ENCODE measurements at regions not wholly inside any gene's neighbourhood (a gene's known extent, or its start where the extent isn't known, plus 50 kb on each side); places are given as distances from the start of the nearest gene placed in this dataset.

GRCh38 chr4:144355811-144356757, 215.6 kb upstream of the GYPA start:
- H3K4me3 ChIP-seq (IDR thresholded peaks at IDR 0.05; ENCODE audit: insufficient read depth, low read depth, low read length): no peak overlapping the region
- no peak overlapping the region for H2AFZ ChIP-seq (ENCODE audit: low read depth)
- no peaks in the 10 kb centered on the region for H4K20me1 ChIP-seq (ENCODE audit: insufficient read depth)
- H3K9ac ChIP-seq: no peak overlapping the region
- H3K4me1 ChIP-seq (ENCODE audit: low read depth, poor library complexity, severe bottlenecking): peaks cover 36% of the 10 kb centered on the region
- H3K79me2 ChIP-seq (ENCODE audit: insufficient read depth, low read depth): no peaks in the 10 kb centered on the region
- H3K27me3 ChIP-seq (ENCODE audit: insufficient read depth, low read depth): no peaks in the 10 kb centered on the region
- no peak overlapping the region for H3K27ac ChIP-seq
- TF ChIP-seq CTCF (conservative IDR thresholded peaks at IDR 0.05; ENCODE audit: low read depth, low read length): peak; percentile 57
- peak overlapping the region; percentile 36 for H3K4me2 ChIP-seq
- no peaks in the 10 kb centered on the region for H3K36me3 ChIP-seq (ENCODE audit: insufficient read depth)

GRCh38 chr4:144356941-144357381, 216.4 kb upstream of the GYPA start:
- H2AFZ ChIP-seq (ENCODE audit: low read depth): no peak overlapping the region
- TF ChIP-seq CTCF (conservative IDR thresholded peaks at IDR 0.05; ENCODE audit: low read depth, low read length): no peak

GRCh38 chr4:144357975-144358374, 217.5 kb upstream of the GYPA start:
- no peak overlapping the region for H2AFZ ChIP-seq (ENCODE audit: low read depth)
- H3K4me1 ChIP-seq (ENCODE audit: low read depth, poor library complexity, severe bottlenecking): peaks cover 36% of the 10 kb centered on the region
- no peaks in the 10 kb centered on the region for H3K27me3 ChIP-seq (ENCODE audit: insufficient read depth, low read depth)
- H3K9ac ChIP-seq: no peak overlapping the region
- no peaks in the 10 kb centered on the region for H3K36me3 ChIP-seq (ENCODE audit: insufficient read depth)
- peak overlapping the region; percentile 13; the same call in 1 of the 2 replicates for H3K4me2 ChIP-seq
- no peak for TF ChIP-seq CTCF (conservative IDR thresholded peaks at IDR 0.05; ENCODE audit: low read depth, low read length)
- H3K4me3 ChIP-seq (IDR thresholded peaks at IDR 0.05; ENCODE audit: insufficient read depth, low read depth, low read length): no peak overlapping the region
- H4K20me1 ChIP-seq (ENCODE audit: insufficient read depth): no peaks in the 10 kb centered on the region
- no peak overlapping the region for H3K27ac ChIP-seq
- no peaks in the 10 kb centered on the region for H3K79me2 ChIP-seq (ENCODE audit: insufficient read depth, low read depth)

More at GRCh38 chr4:144356941-144357381, 216.4 kb upstream of the GYPA start:
- no peaks in the 10 kb centered on the region for H3K79me2 ChIP-seq (ENCODE audit: insufficient read depth, low read depth)
- no peaks in the 10 kb centered on the region for H3K36me3 ChIP-seq (ENCODE audit: insufficient read depth)
- H3K9ac ChIP-seq: no peak overlapping the region
- H3K4me1 ChIP-seq (ENCODE audit: low read depth, poor library complexity, severe bottlenecking): peaks cover 36% of the 10 kb centered on the region
- no peak overlapping the region for H3K27ac ChIP-seq
- H4K20me1 ChIP-seq (ENCODE audit: insufficient read depth): no peaks in the 10 kb centered on the region
- no peaks in the 10 kb centered on the region for H3K27me3 ChIP-seq (ENCODE audit: insufficient read depth, low read depth)
- no peak overlapping the region for H3K4me3 ChIP-seq (IDR thresholded peaks at IDR 0.05; ENCODE audit: insufficient read depth, low read depth, low read length)
- peak overlapping the region; percentile 36 for H3K4me2 ChIP-seq

- Histone ChIP-seq H3K4me2 (no peak overlapping the region), H3K27me3 (ENCODE audit: insufficient read depth, low read depth) (no peaks in the 10 kb centered on the region), H2AFZ (ENCODE audit: low read depth) (no peak overlapping the region), H3K36me3 (ENCODE audit: insufficient read depth) (no peaks in the 10 kb centered on the region), H3K79me2 (ENCODE audit: insufficient read depth, low read depth) (no peaks in the 10 kb centered on the region), H3K4me3 (IDR thresholded peaks at IDR 0.05; ENCODE audit: insufficient read depth, low read depth, low read length) (no peak overlapping the region), H3K27ac (no peak overlapping the region), H3K4me1 (ENCODE audit: low read depth, poor library complexity, severe bottlenecking) (peaks cover 33% of the 10 kb centered on the region), H4K20me1 (ENCODE audit: insufficient read depth) (no peaks in the 10 kb centered on the region), H3K9ac (no peak overlapping the region)
- TF ChIP-seq CTCF (conservative IDR thresholded peaks at IDR 0.05; ENCODE audit: low read depth, low read length): no peak
Measured at GRCh38 chr4:144360146-144360793, 219.8 kb upstream of the GYPA start.
